Neural cell (in vitro differentiated cells): ENCODE measurements at regions not wholly inside any gene's neighbourhood (a gene's known extent, or its start where the extent isn't known, plus 50 kb on each side); places are given as distances from the start of the nearest gene placed in this dataset.
"Not testable (repeated sequence)": the region's sequence is repeated elsewhere in the genome, so short reads cannot be mapped to it uniquely, and the experiment has no call there.

Source experiments
- H2AFZ ChIP-seq: fragments of 200-600, 300-800 bp; sonication (generic), shearing (Covaris generic); 2 replicates; pipeline ENCODE4 v1.6.0; 2014; ENCODE audit warnings: low read depth, mild to moderate bottlenecking, antibody characterized with exemption, low read length, moderate library complexity
- H3F3A ChIP-seq: fragments of 200-600 bp; shearing (Covaris generic); 2 replicates; pipeline ENCODE4 v1.6.1; 2016; ENCODE audit warnings: mild to moderate bottlenecking, moderate library complexity, mixed read lengths, antibody characterized with exemption, low read length; ENCODE audit not compliant: insufficient read depth, poor library complexity, severe bottlenecking
- H3K27ac ChIP-seq: fragments of 200-600, 300-800 bp; sonication (generic), shearing (Covaris generic); 2 replicates; pipeline ENCODE4 v1.5.1; 2014; ENCODE audit warnings: mild to moderate bottlenecking, low read length, moderate library complexity
- H3K27me3 ChIP-seq: fragments of 300-800, 200-600 bp; sonication (generic), shearing (Covaris generic); 2 replicates; pipeline ENCODE4 v1.6.0; 2014; ENCODE audit warnings: mild to moderate bottlenecking, low read depth, low read length, moderate library complexity; ENCODE audit not compliant: insufficient read depth
- H3K36me3 ChIP-seq: fragments of 300-800, 200-600 bp; sonication (generic), shearing (Covaris generic); 2 replicates; pipeline ENCODE4 v1.5.1; 2014; ENCODE audit warnings: mild to moderate bottlenecking, antibody characterized with exemption, low read length, moderate library complexity; ENCODE audit not compliant: insufficient read depth
- H3K4me2 ChIP-seq: fragments of 300-800, 200-600 bp; sonication (generic), shearing (Covaris generic); 2 replicates; pipeline ENCODE4 v1.6.0; 2014; ENCODE audit warnings: mild to moderate bottlenecking, low read length
- H3K4me3 ChIP-seq: fragments of 300-800, 200-600 bp; sonication (generic), shearing (Covaris generic); 2 replicates; pipeline ENCODE4 v1.5.1; 2014; ENCODE audit warnings: mild to moderate bottlenecking, low read length, moderate library complexity
- H3K79me2 ChIP-seq: fragments of 200-600 bp; shearing (Covaris generic); replicated peaks from 2 replicates; pipeline ENCODE4 v1.6.0; 2014; ENCODE audit warnings: mild to moderate bottlenecking, low read length, moderate library complexity; ENCODE audit not compliant: insufficient read depth
- H3K9ac ChIP-seq: fragments of 300-800, 200-600 bp; sonication (generic), shearing (Covaris generic); 2 replicates; pipeline ENCODE4 v1.6.1; 2016; ENCODE audit warnings: mild to moderate bottlenecking, low read length, mixed read lengths
- H3K9me2 ChIP-seq: fragments of 200-600 bp; shearing (Covaris generic); 2 replicates; pipeline ENCODE4 v1.6.1; 2016; ENCODE audit warnings: mild to moderate bottlenecking, low read length, mixed read lengths; ENCODE audit not compliant: insufficient read depth
- H3K9me3 ChIP-seq: fragments of 200-600, 300-800 bp; sonication (generic), shearing (Covaris generic); 2 replicates; pipeline ENCODE4 v1.6.1; 2016; ENCODE audit warnings: mild to moderate bottlenecking, mixed run types, low read length, moderate library complexity, mixed read lengths
- H4K20me1 ChIP-seq: fragments of 200-600 bp; shearing (Covaris generic); 2 replicates; pipeline ENCODE4 v1.6.1; 2016; ENCODE audit warnings: mild to moderate bottlenecking, mixed run types; ENCODE audit not compliant: insufficient read depth
- EP300 ChIP-seq: fragments of 450-650 bp; conservative IDR thresholded peaks from 2 replicates; pipeline ENCODE4 v1.6.1; 2014; ENCODE audit warnings: antibody characterized with exemption, mild to moderate bottlenecking, moderate library complexity; ENCODE audit not compliant: poor library complexity, severe bottlenecking
- EZH2 ChIP-seq: fragments of 200-600, 300-800 bp; shearing (Covaris generic), sonication (generic); IDR thresholded peaks from 2 replicates; pipeline ENCODE4 v1.6.1; 2014; ENCODE audit warnings: antibody characterized with exemption, low read length, borderline replicate concordance, mild to moderate bottlenecking; ENCODE audit not compliant: insufficient read depth, poor library complexity, severe bottlenecking
- MXI1 ChIP-seq: fragments of 450-650 bp; conservative IDR thresholded peaks from 2 replicates; pipeline ENCODE4 v1.6.1; 2014; ENCODE audit warnings: antibody characterized with exemption, mild to moderate bottlenecking; ENCODE audit not compliant: poor library complexity, severe bottlenecking
- POLR2AphosphoS5 ChIP-seq: IDR thresholded peaks from 2 replicates; pipeline ENCODE4 v1.6.1; 2012
- RAD21 ChIP-seq: fragments of 450-650 bp; conservative IDR thresholded peaks from 2 replicates; pipeline ENCODE4 v1.6.1; 2014; ENCODE audit warnings: antibody characterized with exemption, mild to moderate bottlenecking, moderate library complexity
- SMC3 ChIP-seq: fragments of 450-650 bp; conservative IDR thresholded peaks from 2 replicates; pipeline ENCODE4 v1.6.1; 2014; ENCODE audit warnings: antibody characterized with exemption, mild to moderate bottlenecking, moderate library complexity; ENCODE audit not compliant: poor library complexity
- TAF1 ChIP-seq: IDR thresholded peaks from 2 replicates; pipeline ENCODE4 v1.6.1; 2012; ENCODE audit warnings: low read depth
- TF ChIP-seq, protein P1 (sequence below): IDR thresholded peaks from 2 replicates; pipeline ENCODE4 v1.6.1; 2012; ENCODE audit warnings: borderline replicate concordance
- TF ChIP-seq, protein P2 (sequence below): fragments of 450-650 bp; IDR thresholded peaks from 2 replicates; pipeline ENCODE4 v1.5.1; 2014; ENCODE audit warnings: antibody characterized with exemption, mild to moderate bottlenecking, moderate library complexity; ENCODE audit not compliant: poor library complexity, severe bottlenecking

DNA sequence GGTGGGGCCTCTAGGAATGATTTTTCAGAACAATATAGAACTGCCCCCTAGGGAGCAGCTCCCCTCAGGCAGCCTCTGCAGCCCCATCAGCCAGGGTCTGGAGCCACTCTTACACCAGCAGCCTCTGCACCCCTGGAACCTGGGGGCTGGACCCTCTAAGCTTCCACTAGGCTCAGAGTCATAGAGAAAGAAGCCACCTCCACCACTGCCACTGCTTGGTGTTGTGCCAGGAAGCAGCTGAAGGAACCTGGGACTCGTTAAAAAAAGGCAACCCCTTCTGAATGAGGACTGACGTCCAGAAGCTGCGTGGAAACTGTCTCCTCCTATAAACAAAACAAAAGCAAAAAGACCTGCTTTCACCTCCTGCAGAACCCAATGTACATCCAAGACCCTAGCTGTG lies 98.1 kb upstream of the HS6ST1 start:
- no peaks in the 10 kb centered on the region for H4K20me1 ChIP-seq
- H3K36me3 ChIP-seq, result no peaks in the 10 kb centered on the region
- no peaks in the 10 kb centered on the region for H3K9me3 ChIP-seq
- no peak overlapping the region for H3K27ac ChIP-seq
- H3F3A ChIP-seq, result no peaks in the 10 kb centered on the region
- no peaks in the 10 kb centered on the region for H3K79me2 ChIP-seq
- no peaks in the 10 kb centered on the region for H3K27me3 ChIP-seq
- H3K9ac ChIP-seq, result no peak overlapping the region
- TF ChIP-seq EZH2 (no peak), MXI1 (no peak), EP300 (no peak), POLR2AphosphoS5 (no peak), RAD21 (no peak), SMC3 (no peak), TAF1 (no peak)
- TF ChIP-seq, protein P1, sequence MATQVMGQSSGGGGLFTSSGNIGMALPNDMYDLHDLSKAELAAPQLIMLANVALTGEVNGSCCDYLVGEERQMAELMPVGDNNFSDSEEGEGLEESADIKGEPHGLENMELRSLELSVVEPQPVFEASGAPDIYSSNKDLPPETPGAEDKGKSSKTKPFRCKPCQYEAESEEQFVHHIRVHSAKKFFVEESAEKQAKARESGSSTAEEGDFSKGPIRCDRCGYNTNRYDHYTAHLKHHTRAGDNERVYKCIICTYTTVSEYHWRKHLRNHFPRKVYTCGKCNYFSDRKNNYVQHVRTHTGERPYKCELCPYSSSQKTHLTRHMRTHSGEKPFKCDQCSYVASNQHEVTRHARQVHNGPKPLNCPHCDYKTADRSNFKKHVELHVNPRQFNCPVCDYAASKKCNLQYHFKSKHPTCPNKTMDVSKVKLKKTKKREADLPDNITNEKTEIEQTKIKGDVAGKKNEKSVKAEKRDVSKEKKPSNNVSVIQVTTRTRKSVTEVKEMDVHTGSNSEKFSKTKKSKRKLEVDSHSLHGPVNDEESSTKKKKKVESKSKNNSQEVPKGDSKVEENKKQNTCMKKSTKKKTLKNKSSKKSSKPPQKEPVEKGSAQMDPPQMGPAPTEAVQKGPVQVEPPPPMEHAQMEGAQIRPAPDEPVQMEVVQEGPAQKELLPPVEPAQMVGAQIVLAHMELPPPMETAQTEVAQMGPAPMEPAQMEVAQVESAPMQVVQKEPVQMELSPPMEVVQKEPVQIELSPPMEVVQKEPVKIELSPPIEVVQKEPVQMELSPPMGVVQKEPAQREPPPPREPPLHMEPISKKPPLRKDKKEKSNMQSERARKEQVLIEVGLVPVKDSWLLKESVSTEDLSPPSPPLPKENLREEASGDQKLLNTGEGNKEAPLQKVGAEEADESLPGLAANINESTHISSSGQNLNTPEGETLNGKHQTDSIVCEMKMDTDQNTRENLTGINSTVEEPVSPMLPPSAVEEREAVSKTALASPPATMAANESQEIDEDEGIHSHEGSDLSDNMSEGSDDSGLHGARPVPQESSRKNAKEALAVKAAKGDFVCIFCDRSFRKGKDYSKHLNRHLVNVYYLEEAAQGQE, result no peak
- TF ChIP-seq, protein P2, sequence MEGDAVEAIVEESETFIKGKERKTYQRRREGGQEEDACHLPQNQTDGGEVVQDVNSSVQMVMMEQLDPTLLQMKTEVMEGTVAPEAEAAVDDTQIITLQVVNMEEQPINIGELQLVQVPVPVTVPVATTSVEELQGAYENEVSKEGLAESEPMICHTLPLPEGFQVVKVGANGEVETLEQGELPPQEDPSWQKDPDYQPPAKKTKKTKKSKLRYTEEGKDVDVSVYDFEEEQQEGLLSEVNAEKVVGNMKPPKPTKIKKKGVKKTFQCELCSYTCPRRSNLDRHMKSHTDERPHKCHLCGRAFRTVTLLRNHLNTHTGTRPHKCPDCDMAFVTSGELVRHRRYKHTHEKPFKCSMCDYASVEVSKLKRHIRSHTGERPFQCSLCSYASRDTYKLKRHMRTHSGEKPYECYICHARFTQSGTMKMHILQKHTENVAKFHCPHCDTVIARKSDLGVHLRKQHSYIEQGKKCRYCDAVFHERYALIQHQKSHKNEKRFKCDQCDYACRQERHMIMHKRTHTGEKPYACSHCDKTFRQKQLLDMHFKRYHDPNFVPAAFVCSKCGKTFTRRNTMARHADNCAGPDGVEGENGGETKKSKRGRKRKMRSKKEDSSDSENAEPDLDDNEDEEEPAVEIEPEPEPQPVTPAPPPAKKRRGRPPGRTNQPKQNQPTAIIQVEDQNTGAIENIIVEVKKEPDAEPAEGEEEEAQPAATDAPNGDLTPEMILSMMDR, result no peak
- no peaks in the 10 kb centered on the region for H3K9me2 ChIP-seq
- no peak overlapping the region for H3K4me3 ChIP-seq
- no peak overlapping the region for H2AFZ ChIP-seq
- no peak overlapping the region for H3K4me2 ChIP-seq

DNA sequence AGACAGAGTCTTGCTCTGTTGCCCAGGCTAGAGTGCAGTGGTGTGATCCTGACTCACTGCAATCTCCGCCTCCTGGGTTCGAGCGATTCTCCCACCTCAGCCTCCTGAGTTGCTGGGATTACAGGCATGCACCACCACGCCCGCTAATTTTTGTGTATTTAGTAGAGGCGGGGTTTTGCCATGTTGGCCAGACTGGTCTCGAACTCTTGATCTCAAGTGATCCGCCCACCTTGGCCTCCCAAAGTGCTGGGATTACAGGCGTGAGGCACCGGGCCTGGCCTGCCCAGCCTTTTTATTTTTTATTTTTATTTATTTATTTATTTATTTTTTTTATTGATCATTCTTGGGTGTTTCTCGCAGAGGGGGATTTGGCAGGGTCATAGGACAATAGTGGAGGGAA lies 98.6 kb upstream of the HS6ST1 start:
- not testable (repeated sequence) for H3K27ac ChIP-seq, H3K9ac ChIP-seq, H3K9me2 ChIP-seq, H3K9me3 ChIP-seq, H3K4me3 ChIP-seq, H3F3A ChIP-seq, H3K79me2 ChIP-seq, H2AFZ ChIP-seq, H3K36me3 ChIP-seq, H4K20me1 ChIP-seq, H3K4me2 ChIP-seq, H3K27me3 ChIP-seq

DNA sequence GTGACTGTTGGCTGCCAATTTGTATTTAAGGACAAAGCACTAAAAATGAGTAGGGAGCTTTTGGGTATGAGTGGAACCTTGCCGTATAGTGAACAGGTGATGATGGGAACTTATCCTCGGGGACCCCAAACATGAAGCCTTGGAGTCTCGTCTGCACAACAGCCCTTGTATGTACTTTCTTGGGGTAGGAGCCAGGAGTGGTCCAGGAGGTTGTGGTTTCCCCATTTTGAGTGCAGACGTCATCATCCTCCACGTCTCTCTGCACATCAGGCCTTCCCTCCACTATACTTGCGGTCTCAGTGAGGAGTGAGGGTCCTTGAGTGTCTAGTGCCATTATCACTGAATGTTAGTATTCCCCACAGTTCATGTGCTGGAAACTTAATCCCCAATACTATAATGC lies 101.5 kb upstream of the HS6ST1 start:
- H3K79me2 ChIP-seq, result no peaks in the 10 kb centered on the region
- H3F3A ChIP-seq, result no peaks in the 10 kb centered on the region
- TF ChIP-seq MXI1 (no peak), EZH2 (no peak), RAD21 (no peak), TAF1 (no peak), EP300 (no peak), POLR2AphosphoS5 (no peak), SMC3 (no peak)
- TF ChIP-seq, protein P2, result no peak
- TF ChIP-seq, protein P1, result no peak
- no peaks in the 10 kb centered on the region for H3K27me3 ChIP-seq
- H3K9ac ChIP-seq, result no peak overlapping the region
- H3K36me3 ChIP-seq, result no peaks in the 10 kb centered on the region
- no peak overlapping the region for H3K4me2 ChIP-seq
- no peaks in the 10 kb centered on the region for H3K9me3 ChIP-seq
- H4K20me1 ChIP-seq, result no peaks in the 10 kb centered on the region
- H2AFZ ChIP-seq, result no peak overlapping the region
- no peak overlapping the region for H3K4me3 ChIP-seq
- no peaks in the 10 kb centered on the region for H3K9me2 ChIP-seq
- H3K27ac ChIP-seq, result no peak overlapping the region
